ENCODE measurements at regions not wholly inside any gene's neighbourhood (a gene's known extent, or its start where the extent isn't known, plus 50 kb on each side); places are given as distances from the start of the nearest gene placed in this dataset.

DNA sequence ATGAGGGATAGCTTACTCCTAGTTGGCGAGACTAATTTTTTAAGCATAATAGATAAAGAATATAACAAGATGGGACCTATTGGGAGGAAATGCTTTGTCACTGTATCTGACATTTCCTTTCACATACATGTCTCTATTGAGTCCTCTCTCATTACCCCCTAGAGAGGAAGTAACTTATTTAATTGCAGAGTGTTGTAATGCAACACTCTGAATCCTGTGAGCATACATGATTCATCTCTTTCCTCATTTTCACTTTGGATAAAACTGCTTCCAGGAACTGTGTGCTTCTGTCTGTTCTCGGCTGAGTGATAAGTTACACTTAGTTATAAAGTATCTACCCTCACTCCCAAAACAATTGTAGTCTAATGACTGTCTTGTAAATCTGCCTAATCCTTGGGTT is 266.1 kb upstream of the ANXA10 start:
- TF ChIP-seq, protein P1, sequence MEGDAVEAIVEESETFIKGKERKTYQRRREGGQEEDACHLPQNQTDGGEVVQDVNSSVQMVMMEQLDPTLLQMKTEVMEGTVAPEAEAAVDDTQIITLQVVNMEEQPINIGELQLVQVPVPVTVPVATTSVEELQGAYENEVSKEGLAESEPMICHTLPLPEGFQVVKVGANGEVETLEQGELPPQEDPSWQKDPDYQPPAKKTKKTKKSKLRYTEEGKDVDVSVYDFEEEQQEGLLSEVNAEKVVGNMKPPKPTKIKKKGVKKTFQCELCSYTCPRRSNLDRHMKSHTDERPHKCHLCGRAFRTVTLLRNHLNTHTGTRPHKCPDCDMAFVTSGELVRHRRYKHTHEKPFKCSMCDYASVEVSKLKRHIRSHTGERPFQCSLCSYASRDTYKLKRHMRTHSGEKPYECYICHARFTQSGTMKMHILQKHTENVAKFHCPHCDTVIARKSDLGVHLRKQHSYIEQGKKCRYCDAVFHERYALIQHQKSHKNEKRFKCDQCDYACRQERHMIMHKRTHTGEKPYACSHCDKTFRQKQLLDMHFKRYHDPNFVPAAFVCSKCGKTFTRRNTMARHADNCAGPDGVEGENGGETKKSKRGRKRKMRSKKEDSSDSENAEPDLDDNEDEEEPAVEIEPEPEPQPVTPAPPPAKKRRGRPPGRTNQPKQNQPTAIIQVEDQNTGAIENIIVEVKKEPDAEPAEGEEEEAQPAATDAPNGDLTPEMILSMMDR (IDR thresholded peaks at IDR 0.05), result no peak
- TF ChIP-seq POLR2AphosphoS5 (IDR thresholded peaks at IDR 0.05) (no peak), EP300 (IDR thresholded peaks at IDR 0.05) (no peak), POLR2A (IDR thresholded peaks at IDR 0.05; ENCODE audit: low read depth) (no peak)
